ENCODE measurements at regions not wholly inside any gene's neighbourhood (a gene's known extent, or its start where the extent isn't known, plus 50 kb on each side); places are given as distances from the start of the nearest gene placed in this dataset.

- CTCF ChIA-PET: no interaction called here
- POLR2A ChIA-PET: no interaction called here
- in situ Hi-C loops (cut with HindIII; ENCODE audit: low pct_unique_long_range_greater_than_20kb, low sequenced_read_pairs): no loop called here
- no peaks in the 10 kb centered on the region for H3K9me3 ChIP-seq (ENCODE audit: control insufficient read depth, insufficient read depth, low read depth, low read length)
- no peak for DNase-seq (ENCODE audit: low read depth, low spot score)
- no TSS peak for BruUV-seq (replicated peaks)
- H3K27me3 ChIP-seq (ENCODE audit: control insufficient read depth, insufficient read depth, low read length): no peaks in the 10 kb centered on the region
- intact Hi-C loops (cut with micrococcal nuclease; ENCODE audit: unreplicated experiment): no loop called here
- H3K27ac ChIP-seq (ENCODE audit: low read length): no peak overlapping the region
- no peak overlapping the region for H3K4me3 ChIP-seq (ENCODE audit: low read depth in 2 of 2, low read length in 2 of 2)
- TF ChIP-seq SIN3A (IDR thresholded peaks at IDR 0.05; ENCODE audit: borderline replicate concordance, insufficient read depth, low read depth, low read length) (no peak), REST (IDR thresholded peaks at IDR 0.05; ENCODE audit: insufficient read depth in 1 of 2, low read depth in 2 of 2, low read length in 1 of 2) (no peak), TCF7L2 (IDR thresholded peaks at IDR 0.05; ENCODE audit: low read depth, low read length) (no peak), CTCF (IDR thresholded peaks at IDR 0.05) (no peak), POLR2AphosphoS5 (IDR thresholded peaks at IDR 0.05; ENCODE audit: low read depth, low read length) (no peak)
- no peaks in the 10 kb centered on the region for H3K4me1 ChIP-seq (ENCODE audit: control insufficient read depth, insufficient read depth, low read length)
- no peak for ATAC-seq
- no peaks in the 10 kb centered on the region for H3K36me3 ChIP-seq (ENCODE audit: control insufficient read depth, insufficient read depth, low read length)
Measured at GRCh38 chr3:146307456-146307725, 56.5 kb upstream of the PLSCR4 start.

- no peak for DNase-seq (ENCODE audit: low read depth, low spot score)
Measured at GRCh38 chr3:146306656-146307455, 56.0 kb upstream of the PLSCR4 start.

GRCh38 chr3:146305808-146306423, 55.0 kb upstream of the PLSCR4 start:
- no peak for DNase-seq (ENCODE audit: low read depth, low spot score)
- H3K4me3 ChIP-seq (ENCODE audit: low read depth in 2 of 2, low read length in 2 of 2): no peak overlapping the region
- ATAC-seq: no peak
- no peaks in the 10 kb centered on the region for H3K9me3 ChIP-seq (ENCODE audit: control insufficient read depth, insufficient read depth, low read depth, low read length)
- ChIA-PET POLR2A (no interaction called here), CTCF (no interaction called here)
- in situ Hi-C loops (cut with HindIII; ENCODE audit: low pct_unique_long_range_greater_than_20kb, low sequenced_read_pairs): no loop called here
- no peak overlapping the region for H3K27ac ChIP-seq (ENCODE audit: low read length)
- intact Hi-C loops (cut with micrococcal nuclease; ENCODE audit: unreplicated experiment): no loop called here
- no peak for TF ChIP-seq REST (IDR thresholded peaks at IDR 0.05; ENCODE audit: insufficient read depth in 1 of 2, low read depth in 2 of 2, low read length in 1 of 2)
- no peak for TF ChIP-seq CTCF (IDR thresholded peaks at IDR 0.05)
- TF ChIP-seq POLR2AphosphoS5 (IDR thresholded peaks at IDR 0.05; ENCODE audit: low read depth, low read length): no peak
- no peak for TF ChIP-seq SIN3A (IDR thresholded peaks at IDR 0.05; ENCODE audit: borderline replicate concordance, insufficient read depth, low read depth, low read length)
- no peak for TF ChIP-seq TCF7L2 (IDR thresholded peaks at IDR 0.05; ENCODE audit: low read depth, low read length)
- no peaks in the 10 kb centered on the region for H3K27me3 ChIP-seq (ENCODE audit: control insufficient read depth, insufficient read depth, low read length)
- H3K36me3 ChIP-seq (ENCODE audit: control insufficient read depth, insufficient read depth, low read length): no peaks in the 10 kb centered on the region
- H3K4me1 ChIP-seq (ENCODE audit: control insufficient read depth, insufficient read depth, low read length): no peaks in the 10 kb centered on the region
- no TSS peak for BruUV-seq (replicated peaks)

More at GRCh38 chr3:146306656-146307455, 56.0 kb upstream of the PLSCR4 start:
- no TSS peak for BruUV-seq (replicated peaks)
- CTCF ChIA-PET: no interaction called here
- intact Hi-C loops (cut with micrococcal nuclease; ENCODE audit: unreplicated experiment): no loop called here
- POLR2A ChIA-PET: no interaction called here
- Histone ChIP-seq H3K27ac (ENCODE audit: low read length) (no peak overlapping the region), H3K4me1 (ENCODE audit: control insufficient read depth, insufficient read depth, low read length) (no peaks in the 10 kb centered on the region), H3K4me3 (ENCODE audit: low read depth in 2 of 2, low read length in 2 of 2) (no peak overlapping the region), H3K36me3 (ENCODE audit: control insufficient read depth, insufficient read depth, low read length) (no peaks in the 10 kb centered on the region), H3K9me3 (ENCODE audit: control insufficient read depth, insufficient read depth, low read depth, low read length) (no peaks in the 10 kb centered on the region), H3K27me3 (ENCODE audit: control insufficient read depth, insufficient read depth, low read length) (no peaks in the 10 kb centered on the region)
- no peak for TF ChIP-seq TCF7L2 (IDR thresholded peaks at IDR 0.05; ENCODE audit: low read depth, low read length)
- ATAC-seq: no peak
- in situ Hi-C loops (cut with HindIII; ENCODE audit: low pct_unique_long_range_greater_than_20kb, low sequenced_read_pairs): no loop called here

Data from Panc1 (cell line).